Activated B cell treated with CpG ODN at 0.5 μM for 24 hours (primary cell): ENCODE measurements at regions not wholly inside any gene's neighbourhood (a gene's known extent, or its start where the extent isn't known, plus 50 kb on each side); places are given as distances from the start of the nearest gene placed in this dataset.
"Not testable (repeated sequence)": the region's sequence is repeated elsewhere in the genome, so short reads cannot be mapped to it uniquely, and the experiment has no call there.

ENCODE experiments used
- ATAC-seq: fragments of 200-7000 bp; cut with Tn5 transposase; one replicate; pipeline ENCODE4 v1.10.0; 2021; ENCODE audit warnings: low read depth, mild to moderate bottlenecking, moderate library complexity
- CTCF ChIA-PET: fragments of 350-600 bp; sonication (Branson Sonifier 250); formaldehyde crosslinking; loops from one replicate; lab custom pipeline; 2021; ENCODE audit warnings: antibody characterized with exemption; lab: Charles Lee
- POLR2A ChIA-PET: fragments of 350-600 bp; sonication (Branson Sonifier 250); formaldehyde crosslinking; loops from one replicate; lab custom pipeline; 2021; ENCODE audit warnings: antibody characterized with exemption; lab: Charles Lee
- DNase-seq: peaks from one replicate; pipeline ENCODE4 v3.0.0; 2022
- H3K27ac Mint-ChIP-seq: one replicate; pipeline ENCODE4 v1.8.0; 2020; ENCODE audit warnings: mixed read lengths
- H3K27me3 Mint-ChIP-seq: one replicate; pipeline ENCODE4 v1.8.0; 2021; ENCODE audit warnings: mixed read lengths
- H3K36me3 Mint-ChIP-seq: one replicate; pipeline ENCODE4 v1.8.0; 2021; ENCODE audit warnings: low read depth, mixed read lengths
- H3K4me1 Mint-ChIP-seq: one replicate; pipeline ENCODE4 v1.8.0; 2021; ENCODE audit warnings: mixed read lengths
- H3K4me3 Mint-ChIP-seq: one replicate; pipeline ENCODE4 v1.8.0; 2020; ENCODE audit warnings: mild to moderate bottlenecking, mixed read lengths
- H3K9me3 Mint-ChIP-seq: one replicate; pipeline ENCODE4 v1.8.0; 2020; ENCODE audit warnings: mixed read lengths
- CTCF ChIP-seq: fragments of 200-600 bp; IDR thresholded peaks from one replicate; pipeline ENCODE4 v1.8.0; 2022; ENCODE audit warnings: antibody characterized with exemption, mild to moderate bottlenecking
- intact Hi-C: fragments of 100-400 bp; cut with micrococcal nuclease; formaldehyde crosslinking; loops from one replicate; pipeline ENCODE4 v1.15.1; 2024

GRCh38 chr4:111960241-111960667 is 185.0 kb upstream of the FAM241A start:
- DNase-seq (no peak), ATAC-seq (peak; percentile 84)
- POLR2A ChIA-PET: no interaction called here
- no peak for TF ChIP-seq CTCF
- peaks cover 9% of the 10 kb centered on the region for H3K4me1 Mint-ChIP-seq
- no peaks in the 10 kb centered on the region for H3K27me3 Mint-ChIP-seq
- H3K4me3 Mint-ChIP-seq: no peak overlapping the region
- intact Hi-C loops: loop anchor here (1.0 kb wide), 1 partner anchor 31 kb away; no protein-coding TSS in a partner anchor
- no peaks in the 10 kb centered on the region for H3K9me3 Mint-ChIP-seq
- CTCF ChIA-PET: interaction anchor here (0.8 kb wide), 1 partner anchor 15 kb away, joined by 3 read pairs; no protein-coding TSS in a partner anchor
- peak overlapping the region; percentile 1 for H3K27ac Mint-ChIP-seq
- no peaks in the 10 kb centered on the region for H3K36me3 Mint-ChIP-seq

- not testable (repeated sequence) for H3K9me3 Mint-ChIP-seq, H3K27me3 Mint-ChIP-seq
Observed at GRCh38 chr4:111961026-111961425, 184.2 kb upstream of the FAM241A start.

GRCh38 chr4:111961809-111962208 is 183.4 kb upstream of the FAM241A start:
- intact Hi-C loops: no loop called here
- DNase-seq (no peak), ATAC-seq (no peak)
- H3K9me3 Mint-ChIP-seq: no peaks in the 10 kb centered on the region
- TF ChIP-seq CTCF: no peak
- H3K27ac Mint-ChIP-seq: no peak overlapping the region
- POLR2A ChIA-PET: no interaction called here
- H3K36me3 Mint-ChIP-seq: no peaks in the 10 kb centered on the region
- H3K27me3 Mint-ChIP-seq: no peaks in the 10 kb centered on the region
- no peak overlapping the region for H3K4me3 Mint-ChIP-seq
- H3K4me1 Mint-ChIP-seq: peaks cover 9% of the 10 kb centered on the region
- CTCF ChIA-PET: no interaction called here

More at GRCh38 chr4:111961026-111961425, 184.2 kb upstream of the FAM241A start:
- H3K27ac Mint-ChIP-seq, POLR2A ChIA-PET, DNase-seq, H3K36me3 Mint-ChIP-seq, intact Hi-C loops, H3K4me3 Mint-ChIP-seq, H3K4me1 Mint-ChIP-seq, CTCF ChIA-PET, ATAC-seq: not testable (repeated sequence)

GRCh38 chr4:111963158-111963700 is 182.0 kb upstream of the FAM241A start:
- no peak for DNase-seq
- H3K27me3 Mint-ChIP-seq: no peaks in the 10 kb centered on the region
- no peaks in the 10 kb centered on the region for H3K36me3 Mint-ChIP-seq
- ChIA-PET CTCF (no interaction called here), POLR2A (interaction anchor here (0.7 to 1.3 kb wide), 2 partner anchors 28 to 34 kb away, joined by 3 to 4 read pairs; no protein-coding TSS in a partner anchor)
- TF ChIP-seq CTCF: no peak
- no peak overlapping the region for H3K27ac Mint-ChIP-seq
- intact Hi-C loops: no loop called here
- ATAC-seq: no peak
- H3K4me1 Mint-ChIP-seq: peaks cover 9% of the 10 kb centered on the region
- no peak overlapping the region for H3K4me3 Mint-ChIP-seq
- H3K9me3 Mint-ChIP-seq: no peaks in the 10 kb centered on the region

GRCh38 chr4:111977419-111977965 is 167.8 kb upstream of the FAM241A start:
- H3K9me3 Mint-ChIP-seq: no peaks in the 10 kb centered on the region
- H3K27me3 Mint-ChIP-seq: peaks cover 24% of the 10 kb centered on the region
- ATAC-seq (no peak), DNase-seq (no peak)
- ChIA-PET CTCF (no interaction called here), POLR2A (no interaction called here)
- H3K27ac Mint-ChIP-seq: no peak overlapping the region
- intact Hi-C loops: no loop called here
- H3K4me3 Mint-ChIP-seq: no peak overlapping the region
- H3K4me1 Mint-ChIP-seq: no peaks in the 10 kb centered on the region
- H3K36me3 Mint-ChIP-seq: no peaks in the 10 kb centered on the region
- TF ChIP-seq CTCF: no peak
